HAP-1 (cell line): ENCODE measurements at regions not wholly inside any gene's neighbourhood (a gene's known extent, or its start where the extent isn't known, plus 50 kb on each side); places are given as distances from the start of the nearest gene placed in this dataset.

ENCODE experiments used
- DNase-seq, 2 experiments: peaks; one replicate each; pipeline ENCODE4 v3.0.0-alpha.2; 2016 to 2020; ENCODE audit warnings: low spot score in 2 of 2
- H3K27me3 ChIP-seq: fragments of 250-450 bp; sonication (Bioruptor Pico); 2 replicates; pipeline ENCODE4 v1.5.1; 2020; ENCODE audit warnings: low read depth, mild to moderate bottlenecking, moderate library complexity
- H3K36me3 ChIP-seq: fragments of 250-450 bp; sonication (Bioruptor Pico); replicated peaks from 2 replicates; pipeline ENCODE4 v1.5.1; 2020; ENCODE audit warnings: mild to moderate bottlenecking
- H3K4me1 ChIP-seq: fragments of 250-450 bp; sonication (Bioruptor Pico); 2 replicates; pipeline ENCODE4 v1.5.1; 2020; ENCODE audit warnings: mild to moderate bottlenecking
- H3K4me3 ChIP-seq: fragments of 250-450 bp; sonication (Bioruptor Pico); 2 replicates; pipeline ENCODE4 v1.5.1; 2020; ENCODE audit warnings: mild to moderate bottlenecking, moderate library complexity
- H3K9me3 ChIP-seq: fragments of 250-450 bp; sonication (Bioruptor Pico); 2 replicates; pipeline ENCODE4 v1.5.1; 2020; ENCODE audit warnings: mild to moderate bottlenecking, moderate library complexity
- in situ Hi-C: fragments of 300-500 bp; cut with MboI; formaldehyde crosslinking; loops from 3 replicates; pipeline ENCODE4 v1.14.3; 2020; ENCODE audit warnings: low sequenced_read_pairs, inconsistent platforms, mixed read lengths

- in situ Hi-C loops, result no loop called here
- Histone ChIP-seq H3K4me3 (no peak overlapping the region), H3K9me3 (peaks cover 13% of the 10 kb centered on the region; the same call in 1 of the 2 replicates)
Measured at GRCh38 chr1:62370594-62370993, 51.4 kb upstream of the KANK4 start.

GRCh38 chr1:62371375-62371774, 52.1 kb upstream of the KANK4 start:
- H3K27me3 ChIP-seq, result no peaks in the 10 kb centered on the region
- H3K4me1 ChIP-seq, result peaks cover 4% of the 10 kb centered on the region
- in situ Hi-C loops, result no loop called here
- H3K4me3 ChIP-seq, result no peak overlapping the region
- no peak for DNase-seq
- peaks cover 11% of the 10 kb centered on the region; the same call in 1 of the 2 replicates for H3K9me3 ChIP-seq
- H3K36me3 ChIP-seq, result no peaks in the 10 kb centered on the region

More at GRCh38 chr1:62370594-62370993, 51.4 kb upstream of the KANK4 start:
- no peak for DNase-seq
- H3K27me3 ChIP-seq, result no peaks in the 10 kb centered on the region
- H3K36me3 ChIP-seq, result no peaks in the 10 kb centered on the region
- peaks cover 4% of the 10 kb centered on the region for H3K4me1 ChIP-seq

GRCh38 chr1:62373221-62373620, 54.0 kb upstream of the KANK4 start:
- no peaks in the 10 kb centered on the region for H3K9me3 ChIP-seq
- peaks cover 4% of the 10 kb centered on the region for H3K4me1 ChIP-seq
- no peaks in the 10 kb centered on the region for H3K36me3 ChIP-seq
- in situ Hi-C loops, result no loop called here
- no peak overlapping the region for H3K4me3 ChIP-seq
- H3K27me3 ChIP-seq, result no peaks in the 10 kb centered on the region
- DNase-seq, result no peak

GRCh38 chr1:62377043-62377562, 57.9 kb upstream of the KANK4 start:
- no peak for DNase-seq
- Histone ChIP-seq H3K27me3 (no peaks in the 10 kb centered on the region), H3K4me3 (no peak overlapping the region), H3K9me3 (no peaks in the 10 kb centered on the region), H3K36me3 (no peaks in the 10 kb centered on the region), H3K4me1 (no peaks in the 10 kb centered on the region)
- in situ Hi-C loops, result no loop called here

- Histone ChIP-seq H3K9me3 (no peaks in the 10 kb centered on the region), H3K4me3 (no peak overlapping the region), H3K4me1 (peaks cover 16% of the 10 kb centered on the region), H3K27me3 (no peaks in the 10 kb centered on the region), H3K36me3 (no peaks in the 10 kb centered on the region)
- in situ Hi-C loops, result no loop called here
- DNase-seq, result no peak
Measured at GRCh38 chr1:62380181-62380580, 56.7 kb upstream of the USP1 start.

DNA sequence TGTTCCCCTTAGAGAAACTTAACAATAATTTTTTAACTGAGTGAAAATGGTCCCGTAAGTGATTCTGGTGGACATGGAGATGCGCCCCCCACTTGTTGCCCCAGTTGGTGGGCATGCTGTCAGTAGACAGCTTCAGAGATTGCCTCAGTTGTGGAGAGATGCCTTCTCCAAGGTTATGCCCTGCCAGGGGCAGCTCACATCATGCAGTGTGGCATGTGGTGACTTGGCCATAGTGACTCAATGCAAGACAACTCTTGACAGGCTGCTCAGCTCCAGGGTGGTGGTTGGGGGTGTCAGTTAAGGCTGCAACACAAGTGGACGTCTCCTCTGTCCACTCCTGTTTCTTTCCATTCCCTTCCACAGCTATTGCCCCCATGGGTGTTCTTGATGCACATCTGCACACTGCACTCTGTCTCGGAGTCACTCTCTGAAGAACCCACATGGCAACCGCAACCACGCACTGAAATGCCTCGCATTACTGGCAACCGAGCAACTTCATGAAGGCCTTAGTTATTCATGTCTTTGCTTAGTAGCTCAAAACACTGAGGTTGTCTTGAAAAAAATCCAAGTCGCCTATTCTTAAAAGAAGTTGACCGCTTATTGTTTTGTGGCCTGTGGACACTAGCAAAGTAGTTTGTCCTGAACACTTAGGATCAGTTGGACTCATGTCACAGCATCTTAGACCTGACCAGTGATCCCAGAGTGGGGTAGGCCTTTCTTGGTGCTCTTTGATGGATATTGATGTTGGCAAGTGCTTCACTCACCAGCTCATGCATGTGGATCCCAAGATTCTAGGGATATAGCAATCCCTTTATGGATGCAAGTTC, 54.8 kb upstream of the USP1 start:
- DNase-seq, result no peak
- no peaks in the 10 kb centered on the region for H3K36me3 ChIP-seq
- H3K4me1 ChIP-seq, result peaks cover 30% of the 10 kb centered on the region
- no peaks in the 10 kb centered on the region for H3K9me3 ChIP-seq
- in situ Hi-C loops, result no loop called here
- H3K27me3 ChIP-seq, result no peaks in the 10 kb centered on the region
- no peak overlapping the region for H3K4me3 ChIP-seq

- Histone ChIP-seq H3K4me3 (no peak overlapping the region), H3K4me1 (peaks cover 33% of the 10 kb centered on the region), H3K27me3 (no peaks in the 10 kb centered on the region), H3K36me3 (no peaks in the 10 kb centered on the region), H3K9me3 (no peaks in the 10 kb centered on the region)
- in situ Hi-C loops, result no loop called here
- no peak for DNase-seq
Measured at GRCh38 chr1:62382658-62382955, 54.2 kb upstream of the USP1 start.

DNA sequence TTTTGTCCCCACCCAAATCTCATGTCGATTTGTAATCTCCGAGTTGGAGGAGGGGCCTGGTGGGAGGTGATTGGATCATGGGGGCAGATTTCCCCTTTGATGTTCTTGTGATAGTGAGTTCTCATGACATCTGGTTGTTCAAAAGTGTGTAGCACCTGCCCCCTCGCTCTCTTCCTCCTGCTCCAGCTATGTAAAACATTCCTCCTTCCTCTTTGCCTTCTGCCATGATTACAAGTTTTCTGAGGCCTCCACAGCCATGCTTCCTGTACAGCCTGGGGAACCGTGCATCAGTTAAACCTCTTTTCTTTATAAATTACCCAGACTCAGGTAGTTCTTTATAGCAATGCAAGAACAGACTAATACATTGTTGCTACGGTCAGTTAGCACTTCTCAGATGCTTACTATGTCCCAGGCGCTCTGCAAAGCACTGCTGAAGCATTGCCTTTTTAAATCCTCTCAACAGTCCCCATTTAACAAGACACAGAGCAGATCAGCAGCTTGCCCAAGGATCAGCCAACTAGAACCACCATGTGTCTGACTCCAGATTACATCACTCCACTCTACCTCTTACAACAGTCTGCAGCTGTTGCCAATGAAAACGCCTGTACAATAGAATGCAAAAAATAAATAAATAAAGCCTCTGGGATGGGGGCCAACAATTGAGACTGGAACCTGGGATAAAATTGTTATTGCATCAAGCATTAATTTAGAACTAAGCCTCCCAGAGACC, 52.4 kb upstream of the USP1 start:
- in situ Hi-C loops, result no loop called here
- H3K4me3 ChIP-seq, result no peak overlapping the region
- no peaks in the 10 kb centered on the region for H3K9me3 ChIP-seq
- H3K27me3 ChIP-seq, result no peaks in the 10 kb centered on the region
- no peaks in the 10 kb centered on the region for H3K36me3 ChIP-seq
- peak; percentile 60 to 63 for DNase-seq
- H3K4me1 ChIP-seq, result peaks cover 33% of the 10 kb centered on the region

DNA sequence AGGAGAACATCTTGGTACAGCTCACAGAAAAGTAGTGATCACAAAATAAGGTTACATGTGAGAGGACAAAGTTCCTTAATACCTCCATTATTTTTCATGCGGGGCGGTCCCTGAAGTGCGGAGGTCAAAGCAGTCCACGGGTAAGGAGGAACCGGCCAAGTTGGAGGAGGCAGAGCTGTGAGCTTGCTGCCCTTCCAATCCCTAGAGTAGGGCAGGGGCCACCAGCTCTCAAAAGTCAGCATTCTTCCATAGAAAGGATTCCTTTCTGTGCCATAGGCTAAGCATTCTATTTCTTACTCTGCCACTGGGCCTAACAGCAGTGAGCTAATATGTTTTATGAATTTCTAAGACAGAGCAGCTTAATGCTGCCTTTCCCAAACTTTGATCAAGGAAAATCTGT, 50.9 kb upstream of the USP1 start:
- in situ Hi-C loops, result no loop called here
- Histone ChIP-seq H3K4me1 (peaks cover 43% of the 10 kb centered on the region), H3K4me3 (no peak overlapping the region), H3K9me3 (no peaks in the 10 kb centered on the region), H3K36me3 (no peaks in the 10 kb centered on the region), H3K27me3 (no peaks in the 10 kb centered on the region)
- DNase-seq, result peak in 1 of 2 experiments; percentile 71

GRCh38 chr1:62386351-62387121, 50.3 kb upstream of the USP1 start:
- H3K36me3 ChIP-seq, result no peaks in the 10 kb centered on the region
- peak; percentile 60 to 99 for DNase-seq
- no peaks in the 10 kb centered on the region for H3K9me3 ChIP-seq
- H3K27me3 ChIP-seq, result no peaks in the 10 kb centered on the region
- peaks cover 49% of the 10 kb centered on the region for H3K4me1 ChIP-seq
- no peak overlapping the region for H3K4me3 ChIP-seq
- in situ Hi-C loops, result no loop called here
